Thyroid gland (tissue), 4 donors: ENCODE measurements at regions not wholly inside any gene's neighbourhood (a gene's known extent, or its start where the extent isn't known, plus 50 kb on each side); places are given as distances from the start of the nearest gene placed in this dataset.

Source experiments
- CTCF ChIP-seq, 6 experiments: fragments of 200-600 bp in 3 of 6; fragments of 450-650 bp in 3 of 6; sonication (generic) in 3 of 6; IDR thresholded peaks; one replicate each; pipeline ENCODE4 v1.5.1; 2016 to 2019; ENCODE audit warnings: antibody characterized with exemption in 6 of 6, mild to moderate bottlenecking in 2 of 6, inconsistent platforms in 1 of 6, moderate library complexity in 1 of 6
- POLR2A ChIP-seq, 2 donors: fragments of 450-650 bp; IDR thresholded peaks; one replicate each; pipeline ENCODE4 v1.6.1; 2017; ENCODE audit warnings: antibody characterized with exemption in 2 of 2, mild to moderate bottlenecking in 2 of 2, moderate library complexity in 1 of 2

GRCh38 chr11:79543101-79543500 lies 102.3 kb upstream of the TENM4 start:
- TF ChIP-seq CTCF (IDR thresholded peaks at IDR 0.05) (no peak), POLR2A (IDR thresholded peaks at IDR 0.05) (no peak)
